GM13976 (cell line): ENCODE measurements at regions not wholly inside any gene's neighbourhood (a gene's known extent, or its start where the extent isn't known, plus 50 kb on each side); places are given as distances from the start of the nearest gene placed in this dataset.
"Not testable (repeated sequence)": the region's sequence is repeated elsewhere in the genome, so short reads cannot be mapped to it uniquely, and the experiment has no call there.

Source experiments
- DNase-seq: peaks from one replicate; pipeline ENCODE4 v3.0.0; 2012; ENCODE audit warnings: low spot score
- CTCF ChIP-seq: IDR thresholded peaks from 2 replicates; pipeline ENCODE4 v1.5.1; 2012; ENCODE audit warnings: borderline replicate concordance, mild to moderate bottlenecking; ENCODE audit not compliant: insufficient read depth; ENCODE audit errors: extremely low read depth, missing control alignments, control extremely low read depth
- in situ Hi-C: fragments of 300-500 bp; cut with MboI; formaldehyde crosslinking; loops from one replicate; pipeline ENCODE4 v1.12.0; 2022; ENCODE audit warnings: low sequenced_read_pairs, mixed read lengths, inconsistent platforms; ENCODE audit not compliant: unreplicated experiment

DNA sequence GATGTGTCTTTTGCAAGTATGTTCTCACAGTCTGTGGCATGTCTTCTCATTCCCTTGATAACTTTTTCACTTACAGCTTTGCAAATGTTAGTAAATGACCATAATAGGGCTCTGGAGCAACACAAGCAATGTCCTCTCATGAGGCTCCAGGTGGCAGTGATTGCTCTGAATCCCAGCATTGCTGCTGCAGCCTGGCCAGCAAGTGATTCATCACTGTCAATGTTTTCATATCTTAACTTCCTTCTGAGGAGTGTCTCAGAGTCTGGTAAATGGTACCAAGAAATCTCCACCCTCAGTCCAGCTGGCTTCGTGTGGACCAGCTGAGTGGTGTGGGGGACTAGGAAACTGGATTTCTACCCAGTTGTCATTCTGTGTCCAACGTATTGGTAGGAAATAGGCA is 139.6 kb downstream of the MYLK4 start:
- DNase-seq: no peak
- in situ Hi-C loops: no loop called here
- TF ChIP-seq CTCF: no peak

- in situ Hi-C loops: no loop called here
- no peak for TF ChIP-seq CTCF
- DNase-seq: no peak
Observed at GRCh38 chr6:2608503-2608902, 142.2 kb downstream of the MYLK4 start.

DNA sequence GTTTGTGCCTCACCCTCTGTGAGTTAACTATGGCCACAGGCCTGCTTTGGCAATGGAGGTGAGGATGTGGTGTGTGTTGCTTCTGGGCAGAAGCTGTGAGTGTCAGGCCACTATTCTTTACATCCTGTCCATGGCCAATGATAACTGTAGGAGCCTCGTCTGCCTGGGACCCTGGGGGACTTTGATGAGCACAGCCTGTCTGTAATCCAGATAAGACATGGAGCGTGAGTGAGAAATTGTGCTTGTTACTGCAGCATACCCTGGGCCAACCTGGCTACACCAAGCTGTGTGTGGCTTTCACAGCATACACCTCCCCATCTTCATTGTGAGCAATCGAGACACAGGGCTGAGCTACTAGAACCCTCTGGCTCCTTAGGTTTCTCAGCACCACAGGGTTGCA is 150.4 kb downstream of the MYLK4 start:
- TF ChIP-seq CTCF: no peak
- in situ Hi-C loops: no loop called here
- DNase-seq: no peak

GRCh38 chr6:2599817-2600216 is 150.9 kb downstream of the MYLK4 start:
- no peak for DNase-seq
- in situ Hi-C loops: no loop called here
- no peak for TF ChIP-seq CTCF

DNA sequence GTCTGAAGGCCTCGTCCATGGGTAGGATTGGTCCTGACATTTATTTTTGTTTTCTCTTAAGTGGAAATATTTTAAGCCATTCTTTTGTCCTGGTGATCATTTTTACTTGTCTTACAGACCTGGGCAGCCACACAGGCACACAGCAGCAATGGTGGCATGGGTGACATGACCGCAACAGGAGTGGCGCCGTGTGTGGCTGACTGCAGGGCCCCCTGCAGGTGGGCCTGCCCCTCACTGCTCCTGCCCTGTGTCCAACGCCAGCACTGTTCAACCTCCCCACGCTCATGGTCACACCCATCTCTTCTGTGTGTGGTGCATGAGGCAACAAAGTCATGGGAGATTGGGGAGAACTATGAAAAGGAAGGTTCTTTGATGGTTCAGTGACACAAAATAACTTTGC is 151.9 kb downstream of the MYLK4 start:
- TF ChIP-seq CTCF: no peak
- DNase-seq: no peak
- in situ Hi-C loops: no loop called here

- no peak for DNase-seq
- in situ Hi-C loops: no loop called here
- no peak for TF ChIP-seq CTCF
Observed at GRCh38 chr6:2597991-2598390, 152.7 kb downstream of the MYLK4 start.

DNA sequence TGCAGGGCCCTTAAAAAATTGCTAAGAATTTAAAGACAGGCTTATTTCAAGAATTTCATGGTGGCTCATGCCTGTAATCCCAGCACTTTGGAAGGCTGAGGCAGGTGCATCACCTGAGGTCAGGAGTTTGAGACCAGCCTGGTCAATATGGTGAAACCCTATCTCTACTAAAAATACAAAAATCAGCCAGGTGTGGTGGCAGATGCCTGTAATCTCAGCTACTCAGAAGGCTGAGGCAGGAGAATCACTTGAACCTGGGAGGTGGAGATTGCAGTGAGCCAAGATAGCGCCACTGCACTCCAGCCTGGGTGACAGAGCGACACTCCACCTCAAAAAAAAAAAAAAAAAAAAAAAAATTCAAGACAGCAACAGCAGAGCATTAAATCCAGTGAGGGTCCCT is 153.3 kb downstream of the MYLK4 start:
- DNase-seq, in situ Hi-C loops: not testable (repeated sequence)
